Gastroesophageal sphincter (tissue), 3 donors: ENCODE measurements at regions not wholly inside any gene's neighbourhood (a gene's known extent, or its start where the extent isn't known, plus 50 kb on each side); places are given as distances from the start of the nearest gene placed in this dataset.

ENCODE experiments used
- EP300 ChIP-seq: sonication (generic); formaldehyde crosslinking; IDR thresholded peaks from one replicate; pipeline ENCODE4 v1.6.1; 2017; ENCODE audit warnings: antibody characterized with exemption, mild to moderate bottlenecking
- POLR2A ChIP-seq, 2 donors: fragments of 450-650 bp; IDR thresholded peaks; one replicate each; pipeline ENCODE4 v1.6.1; 2017; ENCODE audit warnings: antibody characterized with exemption in 2 of 2, mild to moderate bottlenecking in 2 of 2, moderate library complexity in 1 of 2
- TF ChIP-seq, protein P1 (sequence below), 4 experiments: fragments of 200-600 bp in 2 of 4; fragments of 450-650 bp in 2 of 4; sonication (generic) in 1 of 4; IDR thresholded peaks; one replicate each; pipeline ENCODE4 v1.5.1; 2017 to 2019; ENCODE audit warnings: antibody characterized with exemption in 4 of 4, mild to moderate bottlenecking in 2 of 4, moderate library complexity in 2 of 4

DNA sequence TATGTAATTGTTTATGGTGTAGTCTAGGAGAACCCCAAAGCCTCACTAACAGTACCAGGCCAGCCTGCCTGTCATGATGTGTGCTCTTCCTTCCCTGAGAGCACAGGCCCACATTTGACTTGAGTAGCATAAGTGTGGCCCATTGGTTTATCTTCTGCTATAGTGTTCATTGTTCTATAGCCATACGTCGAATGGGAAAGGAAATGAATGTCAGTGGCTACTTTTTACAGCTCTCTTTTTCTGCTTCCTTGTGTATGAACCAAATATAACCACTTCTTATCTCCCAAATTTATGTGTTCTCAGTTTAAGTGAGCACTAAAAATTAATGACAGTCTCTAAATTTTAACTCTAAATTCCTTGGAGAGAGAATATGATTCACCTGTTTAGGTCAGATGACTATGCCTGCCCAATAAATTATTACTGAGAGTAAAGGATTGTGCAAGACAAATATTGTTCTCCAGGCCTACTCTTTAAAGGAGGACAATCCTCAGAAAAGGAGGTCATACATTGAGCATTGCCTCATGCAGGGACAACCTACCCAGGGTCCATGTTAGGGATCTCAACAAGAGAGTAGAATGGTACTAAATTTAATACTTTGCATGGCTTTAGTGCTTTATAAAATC lies 222.9 kb upstream of the ARHGAP20 start:
- TF ChIP-seq, protein P1, sequence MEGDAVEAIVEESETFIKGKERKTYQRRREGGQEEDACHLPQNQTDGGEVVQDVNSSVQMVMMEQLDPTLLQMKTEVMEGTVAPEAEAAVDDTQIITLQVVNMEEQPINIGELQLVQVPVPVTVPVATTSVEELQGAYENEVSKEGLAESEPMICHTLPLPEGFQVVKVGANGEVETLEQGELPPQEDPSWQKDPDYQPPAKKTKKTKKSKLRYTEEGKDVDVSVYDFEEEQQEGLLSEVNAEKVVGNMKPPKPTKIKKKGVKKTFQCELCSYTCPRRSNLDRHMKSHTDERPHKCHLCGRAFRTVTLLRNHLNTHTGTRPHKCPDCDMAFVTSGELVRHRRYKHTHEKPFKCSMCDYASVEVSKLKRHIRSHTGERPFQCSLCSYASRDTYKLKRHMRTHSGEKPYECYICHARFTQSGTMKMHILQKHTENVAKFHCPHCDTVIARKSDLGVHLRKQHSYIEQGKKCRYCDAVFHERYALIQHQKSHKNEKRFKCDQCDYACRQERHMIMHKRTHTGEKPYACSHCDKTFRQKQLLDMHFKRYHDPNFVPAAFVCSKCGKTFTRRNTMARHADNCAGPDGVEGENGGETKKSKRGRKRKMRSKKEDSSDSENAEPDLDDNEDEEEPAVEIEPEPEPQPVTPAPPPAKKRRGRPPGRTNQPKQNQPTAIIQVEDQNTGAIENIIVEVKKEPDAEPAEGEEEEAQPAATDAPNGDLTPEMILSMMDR (IDR thresholded peaks at IDR 0.05): no peak
- TF ChIP-seq EP300 (no peak), POLR2A (IDR thresholded peaks at IDR 0.05) (no peak)
